ENCODE measurements at regions not wholly inside any gene's neighbourhood (a gene's known extent, or its start where the extent isn't known, plus 50 kb on each side); places are given as distances from the start of the nearest gene placed in this dataset.

GRCh38 chr12:115253049-115253448 lies 569.1 kb upstream of the TBX3 start:
- no peak for TF ChIP-seq CTCF (IDR thresholded peaks at IDR 0.05; ENCODE audit: low read length)
- no peak for TF ChIP-seq EZH2 (IDR thresholded peaks at IDR 0.05; ENCODE audit: borderline replicate concordance, low read length)
- H3K9me3 ChIP-seq (ENCODE audit: low read length), result no peaks in the 10 kb centered on the region
- H3K4me2 ChIP-seq (ENCODE audit: low read length), result no peak overlapping the region
- no peaks in the 10 kb centered on the region for H3K4me1 ChIP-seq (ENCODE audit: insufficient read depth, low read length, severe bottlenecking)
- no peak overlapping the region for H3K9ac ChIP-seq (ENCODE audit: low read length)
- H3K4me3 ChIP-seq (ENCODE audit: low read depth, low read length, poor library complexity, severe bottlenecking), result no peak overlapping the region
- H3K27me3 ChIP-seq (ENCODE audit: insufficient read depth, low read length), result no peaks in the 10 kb centered on the region
- H3K79me2 ChIP-seq (ENCODE audit: insufficient read depth, low read length), result no peaks in the 10 kb centered on the region
- no peaks in the 10 kb centered on the region for H4K20me1 ChIP-seq (ENCODE audit: insufficient read depth, low read length)
- H3K9me2 ChIP-seq (ENCODE audit: low read depth, low read length), result no peaks in the 10 kb centered on the region
- H3K36me3 ChIP-seq (ENCODE audit: insufficient read depth, low read length), result no peaks in the 10 kb centered on the region
- no peaks in the 10 kb centered on the region for H3F3A ChIP-seq (ENCODE audit: insufficient read depth, low read length)
- no peak overlapping the region for H2AFZ ChIP-seq (ENCODE audit: low read length)
- H3K27ac ChIP-seq (ENCODE audit: low read depth, low read length, poor library complexity, severe bottlenecking), result no peak overlapping the region

DNA sequence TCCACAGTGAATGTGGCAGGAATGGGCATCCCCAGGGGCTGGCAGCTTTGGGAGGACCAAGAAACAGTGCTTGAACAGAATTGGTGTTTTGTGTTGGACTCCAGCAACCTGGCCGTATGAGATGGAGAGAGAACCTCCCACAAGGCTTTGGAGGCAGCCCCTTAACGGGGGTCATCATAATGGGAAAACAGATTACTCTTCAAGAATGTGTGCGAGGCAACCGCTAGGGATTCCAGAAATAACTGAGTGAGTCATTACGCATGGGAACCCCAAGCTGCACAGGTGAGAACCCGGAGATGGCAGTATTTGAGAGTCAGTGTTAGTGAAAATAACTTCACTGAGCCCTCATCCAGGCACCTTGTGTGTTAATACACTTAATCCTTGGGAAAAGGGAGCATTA lies 567.8 kb upstream of the TBX3 start:
- Histone ChIP-seq H3F3A (ENCODE audit: insufficient read depth, low read length) (no peaks in the 10 kb centered on the region), H4K20me1 (ENCODE audit: insufficient read depth, low read length) (no peaks in the 10 kb centered on the region), H3K9me2 (ENCODE audit: low read depth, low read length) (no peaks in the 10 kb centered on the region), H3K36me3 (ENCODE audit: insufficient read depth, low read length) (no peaks in the 10 kb centered on the region), H2AFZ (ENCODE audit: low read length) (no peak overlapping the region), H3K4me1 (ENCODE audit: insufficient read depth, low read length, severe bottlenecking) (no peaks in the 10 kb centered on the region), H3K4me3 (ENCODE audit: low read depth, low read length, poor library complexity, severe bottlenecking) (no peak overlapping the region), H3K9me3 (ENCODE audit: low read length) (no peaks in the 10 kb centered on the region), H3K9ac (ENCODE audit: low read length) (no peak overlapping the region), H3K79me2 (ENCODE audit: insufficient read depth, low read length) (no peaks in the 10 kb centered on the region), H3K27ac (ENCODE audit: low read depth, low read length, poor library complexity, severe bottlenecking) (no peak overlapping the region), H3K4me2 (ENCODE audit: low read length) (no peak overlapping the region), H3K27me3 (ENCODE audit: insufficient read depth, low read length) (no peaks in the 10 kb centered on the region)
- TF ChIP-seq CTCF (IDR thresholded peaks at IDR 0.05; ENCODE audit: low read length), result no peak

- H3K4me3 ChIP-seq (ENCODE audit: low read depth, low read length, poor library complexity, severe bottlenecking), result no peak overlapping the region
- no peak overlapping the region for H3K27ac ChIP-seq (ENCODE audit: low read depth, low read length, poor library complexity, severe bottlenecking)
- no peaks in the 10 kb centered on the region for H3K9me2 ChIP-seq (ENCODE audit: low read depth, low read length)
- no peaks in the 10 kb centered on the region for H4K20me1 ChIP-seq (ENCODE audit: insufficient read depth, low read length)
- H3K36me3 ChIP-seq (ENCODE audit: insufficient read depth, low read length), result no peaks in the 10 kb centered on the region
- no peaks in the 10 kb centered on the region for H3F3A ChIP-seq (ENCODE audit: insufficient read depth, low read length)
- H3K9ac ChIP-seq (ENCODE audit: low read length), result no peak overlapping the region
- no peaks in the 10 kb centered on the region for H3K9me3 ChIP-seq (ENCODE audit: low read length)
- no peak for TF ChIP-seq CTCF (IDR thresholded peaks at IDR 0.05; ENCODE audit: low read length)
- no peak for TF ChIP-seq EZH2 (IDR thresholded peaks at IDR 0.05; ENCODE audit: borderline replicate concordance, low read length)
- no peaks in the 10 kb centered on the region for H3K27me3 ChIP-seq (ENCODE audit: insufficient read depth, low read length)
- no peaks in the 10 kb centered on the region for H3K4me1 ChIP-seq (ENCODE audit: insufficient read depth, low read length, severe bottlenecking)
- H3K4me2 ChIP-seq (ENCODE audit: low read length), result no peak overlapping the region
- no peak overlapping the region for H2AFZ ChIP-seq (ENCODE audit: low read length)
- H3K79me2 ChIP-seq (ENCODE audit: insufficient read depth, low read length), result no peaks in the 10 kb centered on the region
These were observed 565.8 kb upstream of the TBX3 start for GRCh38 chr12:115249671-115250278.

All from OCI-LY1 (cell line).